ENCODE measurements at regions not wholly inside any gene's neighbourhood (a gene's known extent, or its start where the extent isn't known, plus 50 kb on each side); places are given as distances from the start of the nearest gene placed in this dataset.

DNA sequence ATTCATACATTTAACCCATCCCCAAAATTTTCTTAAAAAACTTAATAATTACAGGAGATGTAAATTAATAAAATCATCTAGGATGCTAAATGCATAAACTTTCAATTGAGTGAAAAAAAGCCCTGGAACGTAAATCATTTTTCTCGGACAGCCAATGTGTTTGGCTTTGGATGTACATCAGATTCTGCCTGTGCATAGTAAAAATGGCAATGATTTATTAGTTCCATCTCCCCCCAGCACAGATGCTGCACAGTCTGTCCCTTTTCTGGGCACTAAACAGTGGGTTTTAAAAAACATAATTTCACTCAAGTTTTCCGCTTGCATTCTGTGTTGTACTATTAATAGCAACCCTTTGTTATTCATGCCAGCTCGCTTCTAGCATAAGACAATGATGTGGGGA, 147.7 kb downstream of the TM9SF2 start:
- H3K9me3 Mint-ChIP-seq = no peaks in the 10 kb centered on the region
- peaks cover 19% of the 10 kb centered on the region for H3K27me3 Mint-ChIP-seq (ENCODE audit: low read depth)
- no peaks in the 10 kb centered on the region for H3K36me3 Mint-ChIP-seq (ENCODE audit: low read depth)
- H3K4me1 Mint-ChIP-seq (ENCODE audit: low read depth) = no peaks in the 10 kb centered on the region
- H3K27ac Mint-ChIP-seq = no peak overlapping the region
- DNase-seq (ENCODE audit: low spot score) = no peak
- H3K4me3 Mint-ChIP-seq = no peak overlapping the region

DNA sequence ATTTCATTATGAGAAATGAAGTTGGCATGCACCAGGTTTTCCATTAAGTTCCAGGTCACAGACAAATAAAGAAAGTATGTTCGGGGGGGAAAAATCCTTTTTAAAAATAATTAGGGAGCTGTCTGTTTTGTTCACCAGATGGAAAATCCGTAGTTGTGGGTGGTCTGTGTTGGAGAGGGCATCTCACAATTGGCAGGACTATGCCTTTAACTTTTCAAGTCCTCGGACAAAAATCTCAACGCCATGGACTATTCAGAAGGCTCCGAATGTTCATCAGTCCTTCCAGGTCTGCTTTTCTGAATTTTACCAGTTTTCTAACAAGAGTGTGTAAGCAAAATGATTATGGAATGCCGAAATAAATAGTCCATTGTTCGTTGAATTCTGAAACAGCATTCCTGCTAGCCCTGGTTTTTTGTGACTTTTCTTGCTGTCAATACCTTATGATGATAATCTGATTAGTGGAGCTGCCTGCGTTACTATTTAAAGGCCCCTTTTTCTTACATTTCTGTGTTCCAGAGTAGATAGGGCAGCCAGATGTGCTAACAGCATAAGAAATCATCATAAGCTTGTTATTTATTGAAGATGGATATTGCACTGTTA, 146.9 kb downstream of the TM9SF2 start:
- H3K36me3 Mint-ChIP-seq (ENCODE audit: low read depth) = no peaks in the 10 kb centered on the region
- H3K27ac Mint-ChIP-seq = no peak overlapping the region
- no peak overlapping the region for H3K4me3 Mint-ChIP-seq
- H3K27me3 Mint-ChIP-seq (ENCODE audit: low read depth) = peaks cover 12% of the 10 kb centered on the region
- H3K9me3 Mint-ChIP-seq = no peaks in the 10 kb centered on the region
- H3K4me1 Mint-ChIP-seq (ENCODE audit: low read depth) = no peaks in the 10 kb centered on the region
- no peak for DNase-seq (ENCODE audit: low spot score)

GRCh38 chr13:99647596-99647985, 146.3 kb downstream of the TM9SF2 start:
- H3K9me3 Mint-ChIP-seq = no peaks in the 10 kb centered on the region
- H3K36me3 Mint-ChIP-seq (ENCODE audit: low read depth) = no peaks in the 10 kb centered on the region
- no peak overlapping the region for H3K4me3 Mint-ChIP-seq
- H3K27me3 Mint-ChIP-seq (ENCODE audit: low read depth) = peaks cover 10% of the 10 kb centered on the region
- no peak overlapping the region for H3K27ac Mint-ChIP-seq
- H3K4me1 Mint-ChIP-seq (ENCODE audit: low read depth) = no peaks in the 10 kb centered on the region
- no peak for DNase-seq (ENCODE audit: low spot score)

- no peak overlapping the region for H3K27ac Mint-ChIP-seq
- H3K4me1 Mint-ChIP-seq (ENCODE audit: low read depth) = no peaks in the 10 kb centered on the region
- H3K27me3 Mint-ChIP-seq (ENCODE audit: low read depth) = peaks cover 10% of the 10 kb centered on the region
- no peaks in the 10 kb centered on the region for H3K9me3 Mint-ChIP-seq
- no peak overlapping the region for H3K4me3 Mint-ChIP-seq
- H3K36me3 Mint-ChIP-seq (ENCODE audit: low read depth) = no peaks in the 10 kb centered on the region
- DNase-seq (ENCODE audit: low spot score) = no peak
Observed at GRCh38 chr13:99646866-99647595, 145.8 kb downstream of the TM9SF2 start.

DNA sequence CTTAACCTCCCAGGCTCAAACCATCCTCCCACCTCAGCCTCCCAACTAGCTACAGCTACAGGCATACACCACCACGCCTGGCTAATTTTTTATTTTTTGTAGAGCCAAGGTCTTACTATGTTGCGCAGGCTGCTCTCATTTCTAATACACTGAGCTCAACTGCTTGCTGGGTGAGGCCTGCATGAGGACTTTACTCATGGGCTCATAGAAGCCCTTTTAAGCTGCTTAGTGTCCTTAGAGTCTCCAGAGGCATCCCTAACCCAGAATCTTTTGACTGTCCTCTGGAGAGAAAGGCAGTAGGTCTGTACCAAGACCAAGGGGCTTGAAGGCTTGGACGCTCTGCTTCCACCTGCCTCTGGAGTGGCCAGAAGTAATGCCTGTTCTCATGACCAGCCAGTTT, 141.6 kb downstream of the TM9SF2 start:
- no peak overlapping the region for H3K27ac Mint-ChIP-seq
- H3K27me3 Mint-ChIP-seq (ENCODE audit: low read depth) = peaks cover 8% of the 10 kb centered on the region

DNA sequence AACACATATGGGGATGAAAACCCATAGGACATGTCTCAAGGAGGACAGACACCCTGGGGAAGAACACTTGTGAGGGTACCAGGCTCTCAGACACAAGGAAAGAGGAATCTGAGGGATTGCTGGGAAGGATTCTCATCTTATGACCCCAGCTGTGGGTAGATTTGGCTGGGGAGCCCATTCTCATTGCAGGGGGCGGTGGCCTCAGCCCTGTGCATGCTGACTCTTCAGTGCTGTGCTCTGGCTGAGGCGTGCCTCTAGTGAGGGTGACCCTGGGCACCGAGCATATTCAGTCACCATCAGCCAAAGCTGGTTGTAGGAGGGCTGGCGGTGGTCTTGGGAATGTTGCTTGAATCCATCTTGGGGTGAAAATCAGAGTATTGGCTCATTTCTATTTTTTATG, 140.7 kb downstream of the TM9SF2 start:
- Mint-ChIP-seq H3K9me3 (no peaks in the 10 kb centered on the region), H3K27ac (no peak overlapping the region), H3K4me3 (no peak overlapping the region), H3K27me3 (ENCODE audit: low read depth) (peaks cover 8% of the 10 kb centered on the region), H3K36me3 (ENCODE audit: low read depth) (no peaks in the 10 kb centered on the region), H3K4me1 (ENCODE audit: low read depth) (no peaks in the 10 kb centered on the region)
- no peak for DNase-seq (ENCODE audit: low spot score)

More for the DNA sequence above, 141.6 kb downstream of the TM9SF2 start:
- DNase-seq (ENCODE audit: low spot score) = no peak
- H3K9me3 Mint-ChIP-seq = no peaks in the 10 kb centered on the region
- H3K36me3 Mint-ChIP-seq (ENCODE audit: low read depth) = no peaks in the 10 kb centered on the region
- no peak overlapping the region for H3K4me3 Mint-ChIP-seq
- H3K4me1 Mint-ChIP-seq (ENCODE audit: low read depth) = no peaks in the 10 kb centered on the region

- no peak for DNase-seq (ENCODE audit: low spot score)
- H3K27ac Mint-ChIP-seq = no peak overlapping the region
- no peaks in the 10 kb centered on the region for H3K36me3 Mint-ChIP-seq (ENCODE audit: low read depth)
- no peaks in the 10 kb centered on the region for H3K9me3 Mint-ChIP-seq
- no peak overlapping the region for H3K4me3 Mint-ChIP-seq
- no peaks in the 10 kb centered on the region for H3K4me1 Mint-ChIP-seq (ENCODE audit: low read depth)
- H3K27me3 Mint-ChIP-seq (ENCODE audit: low read depth) = peaks cover 8% of the 10 kb centered on the region
Observed at GRCh38 chr13:99640260-99640659, 139.0 kb downstream of the TM9SF2 start.

DNA sequence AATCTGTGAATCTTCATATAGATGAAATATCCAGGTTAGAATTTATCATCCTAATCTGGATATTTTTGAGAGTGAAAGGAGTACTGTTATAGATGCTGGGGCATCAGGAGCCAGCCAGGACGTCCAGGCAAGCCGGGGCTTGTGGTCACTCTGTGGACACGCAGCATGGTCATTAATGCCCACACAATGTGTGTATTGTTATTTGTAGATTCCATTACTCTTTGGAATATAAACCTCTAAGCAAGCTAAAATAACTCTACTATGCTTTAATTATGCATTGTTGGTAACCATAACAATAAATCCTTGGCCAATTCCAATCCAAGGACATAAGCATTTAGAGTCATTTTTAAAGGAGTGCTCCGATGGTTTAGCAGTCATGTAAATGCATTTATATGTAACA, 137.9 kb downstream of the TM9SF2 start:
- Mint-ChIP-seq H3K9me3 (no peaks in the 10 kb centered on the region), H3K4me3 (no peak overlapping the region), H3K27ac (no peak overlapping the region), H3K27me3 (ENCODE audit: low read depth) (peaks cover 5% of the 10 kb centered on the region), H3K36me3 (ENCODE audit: low read depth) (no peaks in the 10 kb centered on the region), H3K4me1 (ENCODE audit: low read depth) (no peaks in the 10 kb centered on the region)
- DNase-seq (ENCODE audit: low spot score) = no peak

DNA sequence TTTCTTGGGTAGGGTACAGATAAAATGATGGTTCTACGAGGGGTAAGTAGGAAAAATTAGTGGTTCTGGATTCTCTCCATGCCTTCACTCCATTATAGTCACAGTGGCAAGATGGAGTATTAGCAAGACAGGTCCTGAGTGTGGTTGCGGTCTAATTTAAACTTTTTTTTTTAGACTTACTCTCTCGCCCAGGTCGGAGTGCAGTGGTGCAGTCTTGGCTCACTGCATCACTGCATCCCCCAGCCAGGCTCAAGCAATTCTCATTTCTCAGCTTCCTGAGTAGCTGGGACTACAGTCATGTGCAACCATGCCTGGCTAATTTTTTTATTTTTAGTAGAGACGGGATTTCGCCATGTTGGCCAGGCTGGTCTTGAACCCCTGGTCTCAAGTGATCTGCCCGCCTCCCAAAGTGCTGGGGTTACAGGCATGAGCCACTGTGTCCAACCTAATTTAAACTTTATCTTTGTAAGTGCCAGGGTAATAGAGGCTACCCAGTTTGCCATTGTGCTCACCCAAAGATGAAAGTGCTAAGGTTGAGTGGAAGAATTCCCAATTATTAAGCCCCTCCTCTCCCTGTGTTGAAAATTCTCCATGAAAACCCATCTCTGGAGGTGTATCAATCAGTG, 135.6 kb downstream of the TM9SF2 start:
- Mint-ChIP-seq H3K9me3 (no peaks in the 10 kb centered on the region), H3K36me3 (ENCODE audit: low read depth) (no peaks in the 10 kb centered on the region), H3K27ac (no peak overlapping the region), H3K27me3 (ENCODE audit: low read depth) (peaks cover 7% of the 10 kb centered on the region), H3K4me1 (ENCODE audit: low read depth) (no peaks in the 10 kb centered on the region), H3K4me3 (no peak overlapping the region)
- DNase-seq (ENCODE audit: low spot score) = no peak

- no peak for DNase-seq (ENCODE audit: low spot score)
- no peak overlapping the region for H3K4me3 Mint-ChIP-seq
- no peaks in the 10 kb centered on the region for H3K4me1 Mint-ChIP-seq (ENCODE audit: low read depth)
- no peaks in the 10 kb centered on the region for H3K9me3 Mint-ChIP-seq
- peaks cover 7% of the 10 kb centered on the region for H3K27me3 Mint-ChIP-seq (ENCODE audit: low read depth)
- no peak overlapping the region for H3K27ac Mint-ChIP-seq
- H3K36me3 Mint-ChIP-seq (ENCODE audit: low read depth) = no peaks in the 10 kb centered on the region
Observed at GRCh38 chr13:99636306-99636705, 135.0 kb downstream of the TM9SF2 start.

DNA sequence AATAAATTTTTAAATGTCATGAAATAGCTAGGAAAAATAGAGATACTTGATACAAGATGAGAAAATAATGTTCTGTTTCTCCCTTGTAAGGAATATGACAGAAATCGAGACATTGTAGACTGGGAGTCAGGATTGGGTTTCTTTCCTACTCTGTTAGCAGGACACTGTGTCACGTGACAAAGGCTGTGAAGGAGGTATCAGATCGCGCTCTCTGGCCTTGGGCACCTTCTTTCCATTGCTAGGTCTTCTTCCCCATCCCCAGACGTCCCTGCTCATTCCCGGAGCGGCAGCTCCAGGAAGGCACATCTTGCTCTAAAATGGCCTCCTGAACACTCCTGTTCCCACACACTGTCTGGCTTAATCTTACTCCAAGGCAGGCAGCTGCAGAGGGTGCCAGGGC, 133.4 kb downstream of the TM9SF2 start:
- no peak for DNase-seq (ENCODE audit: low spot score)
- Mint-ChIP-seq H3K36me3 (ENCODE audit: low read depth) (no peaks in the 10 kb centered on the region), H3K4me3 (no peak overlapping the region), H3K27ac (no peak overlapping the region), H3K27me3 (ENCODE audit: low read depth) (peaks cover 7% of the 10 kb centered on the region), H3K9me3 (no peaks in the 10 kb centered on the region), H3K4me1 (ENCODE audit: low read depth) (no peaks in the 10 kb centered on the region)

DNA sequence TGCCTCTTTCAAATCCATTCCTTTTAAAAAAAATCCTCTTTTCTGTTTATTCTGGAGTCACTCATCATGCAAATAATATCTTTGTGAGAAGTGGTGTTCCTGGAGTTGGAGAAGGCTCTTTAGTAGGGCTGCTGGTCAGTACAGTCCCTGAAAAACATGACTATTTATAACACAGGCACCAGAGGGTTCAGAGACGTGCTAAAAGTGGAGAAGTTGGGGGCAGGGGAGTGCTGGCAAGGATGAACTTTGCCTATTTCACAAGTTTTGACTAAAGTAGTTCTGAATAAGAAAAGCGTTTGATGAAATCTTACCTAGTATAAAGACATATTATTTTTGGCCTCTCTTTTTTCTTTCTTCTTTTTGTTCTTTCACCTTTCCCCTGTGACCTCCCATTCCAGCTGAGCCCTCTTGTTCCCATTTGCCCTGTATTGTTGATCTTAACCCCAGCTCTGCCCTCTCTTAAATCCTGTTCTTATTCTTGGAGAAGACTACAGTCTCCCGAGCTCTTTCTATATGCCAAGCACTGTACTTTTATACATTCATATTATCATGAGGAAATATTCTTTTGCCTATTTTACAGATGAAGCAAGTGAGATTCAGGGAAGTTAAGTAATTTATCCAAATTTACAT, 129.1 kb downstream of the TM9SF2 start:
- no peak overlapping the region for H3K4me3 Mint-ChIP-seq
- no peaks in the 10 kb centered on the region for H3K36me3 Mint-ChIP-seq (ENCODE audit: low read depth)
- H3K27me3 Mint-ChIP-seq (ENCODE audit: low read depth) = peaks cover 11% of the 10 kb centered on the region
- H3K9me3 Mint-ChIP-seq = no peaks in the 10 kb centered on the region
- DNase-seq (ENCODE audit: low spot score) = no peak
- no peak overlapping the region for H3K27ac Mint-ChIP-seq
- H3K4me1 Mint-ChIP-seq (ENCODE audit: low read depth) = no peaks in the 10 kb centered on the region

- Mint-ChIP-seq H3K4me1 (ENCODE audit: low read depth) (no peaks in the 10 kb centered on the region), H3K27me3 (ENCODE audit: low read depth) (peaks cover 10% of the 10 kb centered on the region), H3K4me3 (no peak overlapping the region), H3K36me3 (ENCODE audit: low read depth) (no peaks in the 10 kb centered on the region), H3K9me3 (no peaks in the 10 kb centered on the region), H3K27ac (no peak overlapping the region)
- no peak for DNase-seq (ENCODE audit: low spot score)
Observed at GRCh38 chr13:99629641-99630040, 128.4 kb downstream of the TM9SF2 start.

DNA sequence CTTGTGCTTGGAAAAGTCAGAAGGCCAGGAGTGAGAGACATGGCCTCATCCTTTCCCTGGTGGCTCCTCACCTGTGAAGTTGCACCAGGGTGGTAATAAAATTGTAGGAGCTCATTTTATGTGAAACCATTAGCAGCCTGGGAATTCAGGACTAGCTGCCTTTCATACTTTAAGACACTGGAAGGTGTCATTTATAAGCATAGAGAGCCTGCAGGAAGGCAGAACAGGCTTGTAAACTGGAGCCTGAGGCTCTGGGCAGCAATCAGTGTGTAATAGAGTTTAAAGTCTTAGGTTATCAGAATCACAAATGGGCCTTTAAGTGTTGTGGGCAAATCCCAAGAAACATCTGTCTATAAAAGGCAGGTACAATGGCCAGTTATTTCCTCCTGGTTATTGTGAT, 127.2 kb downstream of the TM9SF2 start:
- no peak for DNase-seq (ENCODE audit: low spot score)
- Mint-ChIP-seq H3K9me3 (no peaks in the 10 kb centered on the region), H3K27ac (no peak overlapping the region), H3K27me3 (ENCODE audit: low read depth) (peaks cover 8% of the 10 kb centered on the region), H3K4me3 (no peak overlapping the region), H3K4me1 (ENCODE audit: low read depth) (peaks cover 2% of the 10 kb centered on the region), H3K36me3 (ENCODE audit: low read depth) (no peaks in the 10 kb centered on the region)
